WTC11 (cell line): ENCODE measurements at regions not wholly inside any gene's neighbourhood (a gene's known extent, or its start where the extent isn't known, plus 50 kb on each side); places are given as distances from the start of the nearest gene placed in this dataset.

Experiments used
- ATAC-seq: fragments of 200-7000 bp; cut with Tn5 transposase; 2 replicates; pipeline ENCODE4 v1.10.0; 2021; ENCODE audit warnings: mild to moderate bottlenecking, moderate library complexity
- CTCF ChIA-PET: fragments of 300-600 bp; sonication (Branson Sonifier 250); formaldehyde crosslinking; loops from one replicate; lab custom pipeline; 2021; ENCODE audit warnings: antibody characterized with exemption; lab: Charles Lee
- POLR2A ChIA-PET: fragments of 350-600 bp; sonication (Branson Sonifier 250); formaldehyde crosslinking; loops from one replicate; lab custom pipeline; 2021; ENCODE audit warnings: antibody characterized with exemption; lab: Charles Lee
- DNase-seq: peaks from one replicate; pipeline ENCODE4 v3.0.0; 2021; ENCODE audit warnings: low spot score
- H3K27ac Mint-ChIP-seq: 2 replicates; pipeline ENCODE4 v1.8.0; 2021; ENCODE audit warnings: mixed read lengths
- H3K27me3 Mint-ChIP-seq: 2 replicates; pipeline ENCODE4 v1.8.0; 2021; ENCODE audit warnings: low read depth, mild to moderate bottlenecking, moderate library complexity, mixed read lengths
- H3K36me3 Mint-ChIP-seq: 2 replicates; pipeline ENCODE4 v1.8.0; 2021; ENCODE audit warnings: mixed read lengths
- H3K4me1 Mint-ChIP-seq: 2 replicates; pipeline ENCODE4 v1.8.0; 2022; ENCODE audit warnings: mixed read lengths
- H3K4me3 Mint-ChIP-seq: 2 replicates; pipeline ENCODE4 v1.8.0; 2021; ENCODE audit warnings: mild to moderate bottlenecking, moderate library complexity, mixed read lengths
- H3K9me3 Mint-ChIP-seq: 2 replicates; pipeline ENCODE4 v1.8.0; 2021; ENCODE audit warnings: mixed read lengths
- CREM ChIP-seq: sonication (generic); formaldehyde crosslinking; IDR thresholded peaks from 2 replicates; pipeline ENCODE4 v1.8.1; 2022; ENCODE audit warnings: mild to moderate bottlenecking, missing genetic modification reagents, moderate library complexity
- EMX1 ChIP-seq: fragments of 250-450 bp; sonication (Bioruptor Pico); IDR thresholded peaks from 2 replicates; pipeline ENCODE4 v1.8.0; 2021; ENCODE audit warnings: mild to moderate bottlenecking
- FOXP1 ChIP-seq: sonication (generic); formaldehyde crosslinking; IDR thresholded peaks from 2 replicates; pipeline ENCODE4 v1.8.0; 2022; ENCODE audit warnings: missing genetic modification reagents, mild to moderate bottlenecking, moderate library complexity, borderline replicate concordance
- KAT7 ChIP-seq: sonication (generic); formaldehyde crosslinking; IDR thresholded peaks from 2 replicates; pipeline ENCODE4 v1.8.1; 2023; ENCODE audit warnings: missing genetic modification reagents, mild to moderate bottlenecking, borderline replicate concordance
- MYBL2 ChIP-seq: sonication (generic); formaldehyde crosslinking; IDR thresholded peaks from 2 replicates; pipeline ENCODE4 v1.8.1; 2023; ENCODE audit warnings: mild to moderate bottlenecking, moderate library complexity, missing genetic modification reagents
- NFYB ChIP-seq: sonication (generic); formaldehyde crosslinking; conservative IDR thresholded peaks from 2 replicates; pipeline ENCODE4 v1.8.0; 2022; ENCODE audit warnings: low read depth, missing genetic modification reagents
- NR1H2 ChIP-seq: sonication (generic); formaldehyde crosslinking; IDR thresholded peaks from 2 replicates; pipeline ENCODE4 v1.9.0; 2021; ENCODE audit warnings: mild to moderate bottlenecking, moderate library complexity, missing genetic modification reagents
- RELA ChIP-seq: sonication (generic); formaldehyde crosslinking; IDR thresholded peaks from 2 replicates; pipeline ENCODE4 v1.8.1; 2022; ENCODE audit warnings: missing genetic modification reagents, mild to moderate bottlenecking, borderline replicate concordance
- SP1 ChIP-seq: sonication (generic); formaldehyde crosslinking; conservative IDR thresholded peaks from 2 replicates; pipeline ENCODE4 v1.8.1; 2022; ENCODE audit warnings: missing genetic modification reagents
- TEAD4 ChIP-seq: sonication (generic); formaldehyde crosslinking; IDR thresholded peaks from 2 replicates; pipeline ENCODE4 v1.8.0; 2022; ENCODE audit warnings: mild to moderate bottlenecking, missing genetic modification reagents
- ZNF263 ChIP-seq: sonication (generic); formaldehyde crosslinking; IDR thresholded peaks from 2 replicates; pipeline ENCODE4 v1.8.1; 2022; ENCODE audit warnings: low read depth, mild to moderate bottlenecking, moderate library complexity, missing genetic modification reagents
- ZNF416 ChIP-seq: fragments of 250-450 bp; sonication (Bioruptor Pico); IDR thresholded peaks from 2 replicates; pipeline ENCODE4 v1.9.0; 2021; ENCODE audit warnings: mild to moderate bottlenecking, inconsistent platforms
- TF ChIP-seq, protein P1 (sequence below): fragments of 200-600 bp; IDR thresholded peaks from 2 replicates; pipeline ENCODE4 v1.8.0; 2022; ENCODE audit warnings: antibody characterized with exemption
- TF ChIP-seq, protein P2 (sequence below): sonication (generic); formaldehyde crosslinking; conservative IDR thresholded peaks from 2 replicates; pipeline ENCODE4 v1.8.1; 2023; ENCODE audit warnings: mild to moderate bottlenecking, low read depth, missing genetic modification reagents, moderate library complexity
- TF ChIP-seq, protein P3 (sequence below): fragments of 250-450 bp; sonication (Bioruptor Pico); IDR thresholded peaks from 2 replicates; pipeline ENCODE4 v1.9.0; 2021; ENCODE audit warnings: moderate library complexity, mild to moderate bottlenecking, inconsistent platforms, borderline replicate concordance
- TF ChIP-seq, protein P4 (sequence below): fragments of 250-450 bp; sonication (Bioruptor Pico); IDR thresholded peaks from 2 replicates; pipeline ENCODE4 v1.8.0; 2021; ENCODE audit warnings: mild to moderate bottlenecking
- TF ChIP-seq, protein P5 (sequence below): sonication (generic); formaldehyde crosslinking; IDR thresholded peaks from 2 replicates; pipeline ENCODE4 v1.8.1; 2022; ENCODE audit warnings: low read depth, missing genetic modification reagents, borderline replicate concordance
- TF ChIP-seq, protein P6 (sequence below): sonication (generic); formaldehyde crosslinking; IDR thresholded peaks from 2 replicates; pipeline ENCODE4 v1.8.1; 2023; ENCODE audit warnings: mild to moderate bottlenecking, missing genetic modification reagents, moderate library complexity

DNA sequence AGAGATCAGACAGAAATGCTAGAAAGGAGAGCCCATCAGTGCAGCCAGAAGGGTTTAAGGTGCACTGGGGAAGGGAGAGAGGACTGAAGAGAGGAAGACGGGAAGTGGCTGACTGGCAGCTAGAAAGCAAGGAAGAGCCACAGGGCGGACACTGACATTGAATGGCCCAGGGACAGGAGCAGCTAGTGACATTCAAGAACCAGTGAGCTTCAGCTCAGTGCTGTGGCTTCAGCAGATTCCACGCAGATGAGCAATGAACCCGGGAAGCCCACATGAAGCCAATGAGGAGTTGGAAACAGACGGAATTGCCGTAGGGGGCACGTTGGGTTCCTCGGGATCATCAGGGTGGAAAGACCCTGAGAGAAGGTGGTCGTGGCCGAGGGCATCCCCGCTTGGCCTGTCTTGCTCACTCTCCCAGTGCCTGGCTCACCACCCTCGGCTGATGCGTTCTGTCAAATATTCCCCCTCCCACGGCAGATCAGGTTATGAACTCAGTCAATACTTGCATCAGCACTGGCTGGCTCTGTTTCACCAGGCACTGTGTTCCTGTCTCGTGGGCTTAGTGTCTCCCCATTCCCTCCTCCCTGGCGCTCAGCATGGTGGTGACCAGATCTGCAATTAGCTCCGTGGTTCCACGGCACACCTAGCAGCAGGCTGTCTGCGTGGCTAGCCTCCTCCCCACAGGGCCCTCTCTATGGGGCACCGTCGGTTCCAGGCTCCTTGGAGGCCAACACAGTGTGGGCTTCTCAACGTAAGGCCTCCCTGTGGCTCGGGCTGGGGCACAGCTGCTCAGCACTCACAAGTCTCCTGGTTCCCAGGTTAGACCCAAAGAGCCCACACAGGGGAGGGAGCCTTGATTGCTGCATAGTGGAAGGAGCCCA lies 145.5 kb downstream of the TRIM29 start:
- H3K4me3 Mint-ChIP-seq = no peak overlapping the region
- peaks cover 9% of the 10 kb centered on the region for H3K27me3 Mint-ChIP-seq
- H3K36me3 Mint-ChIP-seq = no peaks in the 10 kb centered on the region
- no peak for ATAC-seq
- no peaks in the 10 kb centered on the region for H3K9me3 Mint-ChIP-seq
- H3K4me1 Mint-ChIP-seq = peaks cover 18% of the 10 kb centered on the region
- TF ChIP-seq KAT7 (CRISPR knock-in tag) = no peak
- TF ChIP-seq, protein P1, sequence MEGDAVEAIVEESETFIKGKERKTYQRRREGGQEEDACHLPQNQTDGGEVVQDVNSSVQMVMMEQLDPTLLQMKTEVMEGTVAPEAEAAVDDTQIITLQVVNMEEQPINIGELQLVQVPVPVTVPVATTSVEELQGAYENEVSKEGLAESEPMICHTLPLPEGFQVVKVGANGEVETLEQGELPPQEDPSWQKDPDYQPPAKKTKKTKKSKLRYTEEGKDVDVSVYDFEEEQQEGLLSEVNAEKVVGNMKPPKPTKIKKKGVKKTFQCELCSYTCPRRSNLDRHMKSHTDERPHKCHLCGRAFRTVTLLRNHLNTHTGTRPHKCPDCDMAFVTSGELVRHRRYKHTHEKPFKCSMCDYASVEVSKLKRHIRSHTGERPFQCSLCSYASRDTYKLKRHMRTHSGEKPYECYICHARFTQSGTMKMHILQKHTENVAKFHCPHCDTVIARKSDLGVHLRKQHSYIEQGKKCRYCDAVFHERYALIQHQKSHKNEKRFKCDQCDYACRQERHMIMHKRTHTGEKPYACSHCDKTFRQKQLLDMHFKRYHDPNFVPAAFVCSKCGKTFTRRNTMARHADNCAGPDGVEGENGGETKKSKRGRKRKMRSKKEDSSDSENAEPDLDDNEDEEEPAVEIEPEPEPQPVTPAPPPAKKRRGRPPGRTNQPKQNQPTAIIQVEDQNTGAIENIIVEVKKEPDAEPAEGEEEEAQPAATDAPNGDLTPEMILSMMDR = no peak
- TF ChIP-seq RELA (CRISPR knock-in tag) = no peak
- no peak for TF ChIP-seq NFYB (CRISPR knock-in tag)
- TF ChIP-seq, protein P2, sequence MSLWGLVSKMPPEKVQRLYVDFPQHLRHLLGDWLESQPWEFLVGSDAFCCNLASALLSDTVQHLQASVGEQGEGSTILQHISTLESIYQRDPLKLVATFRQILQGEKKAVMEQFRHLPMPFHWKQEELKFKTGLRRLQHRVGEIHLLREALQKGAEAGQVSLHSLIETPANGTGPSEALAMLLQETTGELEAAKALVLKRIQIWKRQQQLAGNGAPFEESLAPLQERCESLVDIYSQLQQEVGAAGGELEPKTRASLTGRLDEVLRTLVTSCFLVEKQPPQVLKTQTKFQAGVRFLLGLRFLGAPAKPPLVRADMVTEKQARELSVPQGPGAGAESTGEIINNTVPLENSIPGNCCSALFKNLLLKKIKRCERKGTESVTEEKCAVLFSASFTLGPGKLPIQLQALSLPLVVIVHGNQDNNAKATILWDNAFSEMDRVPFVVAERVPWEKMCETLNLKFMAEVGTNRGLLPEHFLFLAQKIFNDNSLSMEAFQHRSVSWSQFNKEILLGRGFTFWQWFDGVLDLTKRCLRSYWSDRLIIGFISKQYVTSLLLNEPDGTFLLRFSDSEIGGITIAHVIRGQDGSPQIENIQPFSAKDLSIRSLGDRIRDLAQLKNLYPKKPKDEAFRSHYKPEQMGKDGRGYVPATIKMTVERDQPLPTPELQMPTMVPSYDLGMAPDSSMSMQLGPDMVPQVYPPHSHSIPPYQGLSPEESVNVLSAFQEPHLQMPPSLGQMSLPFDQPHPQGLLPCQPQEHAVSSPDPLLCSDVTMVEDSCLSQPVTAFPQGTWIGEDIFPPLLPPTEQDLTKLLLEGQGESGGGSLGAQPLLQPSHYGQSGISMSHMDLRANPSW (CRISPR knock-in tag) = no peak
- no peak for TF ChIP-seq EMX1
- TF ChIP-seq FOXP1 = no peak
- TF ChIP-seq, protein P3, sequence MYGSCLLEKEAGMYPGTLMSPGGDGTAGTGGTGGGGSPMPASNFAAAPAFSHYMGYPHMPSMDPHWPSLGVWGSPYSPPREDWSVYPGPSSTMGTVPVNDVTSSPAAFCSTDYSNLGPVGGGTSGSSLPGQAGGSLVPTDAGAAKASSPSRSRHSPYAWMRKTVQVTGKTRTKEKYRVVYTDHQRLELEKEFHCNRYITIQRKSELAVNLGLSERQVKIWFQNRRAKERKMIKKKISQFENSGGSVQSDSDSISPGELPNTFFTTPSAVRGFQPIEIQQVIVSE = no peak
- no peak for TF ChIP-seq SP1
- TF ChIP-seq NR1H2 (CRISPR knock-in tag) = no peak
- TF ChIP-seq MYBL2 = no peak
- TF ChIP-seq, protein P4, sequence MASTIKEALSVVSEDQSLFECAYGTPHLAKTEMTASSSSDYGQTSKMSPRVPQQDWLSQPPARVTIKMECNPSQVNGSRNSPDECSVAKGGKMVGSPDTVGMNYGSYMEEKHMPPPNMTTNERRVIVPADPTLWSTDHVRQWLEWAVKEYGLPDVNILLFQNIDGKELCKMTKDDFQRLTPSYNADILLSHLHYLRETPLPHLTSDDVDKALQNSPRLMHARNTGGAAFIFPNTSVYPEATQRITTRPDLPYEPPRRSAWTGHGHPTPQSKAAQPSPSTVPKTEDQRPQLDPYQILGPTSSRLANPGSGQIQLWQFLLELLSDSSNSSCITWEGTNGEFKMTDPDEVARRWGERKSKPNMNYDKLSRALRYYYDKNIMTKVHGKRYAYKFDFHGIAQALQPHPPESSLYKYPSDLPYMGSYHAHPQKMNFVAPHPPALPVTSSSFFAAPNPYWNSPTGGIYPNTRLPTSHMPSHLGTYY = no peak
- no peak for TF ChIP-seq TEAD4 (CRISPR knock-in tag)
- TF ChIP-seq ZNF263 = no peak
- TF ChIP-seq CREM (CRISPR knock-in tag) = no peak
- no peak for TF ChIP-seq ZNF416 (CRISPR knock-in tag)
- TF ChIP-seq, protein P5, sequence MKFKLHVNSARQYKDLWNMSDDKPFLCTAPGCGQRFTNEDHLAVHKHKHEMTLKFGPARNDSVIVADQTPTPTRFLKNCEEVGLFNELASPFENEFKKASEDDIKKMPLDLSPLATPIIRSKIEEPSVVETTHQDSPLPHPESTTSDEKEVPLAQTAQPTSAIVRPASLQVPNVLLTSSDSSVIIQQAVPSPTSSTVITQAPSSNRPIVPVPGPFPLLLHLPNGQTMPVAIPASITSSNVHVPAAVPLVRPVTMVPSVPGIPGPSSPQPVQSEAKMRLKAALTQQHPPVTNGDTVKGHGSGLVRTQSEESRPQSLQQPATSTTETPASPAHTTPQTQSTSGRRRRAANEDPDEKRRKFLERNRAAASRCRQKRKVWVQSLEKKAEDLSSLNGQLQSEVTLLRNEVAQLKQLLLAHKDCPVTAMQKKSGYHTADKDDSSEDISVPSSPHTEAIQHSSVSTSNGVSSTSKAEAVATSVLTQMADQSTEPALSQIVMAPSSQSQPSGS (CRISPR knock-in tag) = no peak
- POLR2A ChIA-PET = interaction anchor here (0.5 to 0.6 kb wide), 2 partner anchors 15 to 177 kb away, joined by 3 read pairs; no protein-coding TSS in a partner anchor
- CTCF ChIA-PET = interaction anchor here (1.0 kb wide), 1 partner anchor 87 kb away, joined by 3 read pairs; no protein-coding TSS in a partner anchor
- DNase-seq = no peak
- no peak overlapping the region; the same call in 1 of the 2 replicates for H3K27ac Mint-ChIP-seq

DNA sequence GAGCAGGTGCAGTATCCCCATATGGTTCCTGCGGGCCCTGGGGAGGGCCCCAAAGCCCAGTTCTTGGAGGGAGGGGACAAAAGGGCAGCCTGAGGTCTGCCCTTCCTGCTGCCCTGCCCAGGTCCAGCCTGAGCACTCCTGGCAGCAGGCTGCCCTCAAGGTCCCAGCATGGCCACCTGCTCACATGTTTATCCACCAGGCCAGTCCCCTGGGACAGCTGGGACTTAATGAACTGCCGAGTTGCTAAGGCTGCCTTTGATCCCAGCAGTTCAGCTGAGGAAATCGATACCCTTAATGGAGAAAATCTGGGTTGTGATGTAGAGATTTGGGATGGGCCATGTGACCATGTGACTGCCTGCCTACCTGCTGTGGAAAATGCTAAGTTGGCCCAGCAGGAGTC lies 146.2 kb downstream of the TRIM29 start:
- Mint-ChIP-seq H3K9me3 (no peaks in the 10 kb centered on the region), H3K27me3 (peaks cover 9% of the 10 kb centered on the region), H3K36me3 (no peaks in the 10 kb centered on the region), H3K4me1 (peaks cover 18% of the 10 kb centered on the region), H3K4me3 (no peak overlapping the region), H3K27ac (no peak overlapping the region)
- ChIA-PET CTCF (interaction anchor here (1.0 to 2.2 kb wide), 2 partner anchors 88 to 116 kb away, joined by 3 to 9 read pairs; no protein-coding TSS in a partner anchor), POLR2A (interaction anchor here (0.5 kb wide), 1 partner anchor 15 kb away, joined by 3 read pairs; no protein-coding TSS in a partner anchor)
- ATAC-seq (no peak), DNase-seq (no peak)
- TF ChIP-seq, protein P5 (CRISPR knock-in tag) = no peak
- TF ChIP-seq, protein P6, sequence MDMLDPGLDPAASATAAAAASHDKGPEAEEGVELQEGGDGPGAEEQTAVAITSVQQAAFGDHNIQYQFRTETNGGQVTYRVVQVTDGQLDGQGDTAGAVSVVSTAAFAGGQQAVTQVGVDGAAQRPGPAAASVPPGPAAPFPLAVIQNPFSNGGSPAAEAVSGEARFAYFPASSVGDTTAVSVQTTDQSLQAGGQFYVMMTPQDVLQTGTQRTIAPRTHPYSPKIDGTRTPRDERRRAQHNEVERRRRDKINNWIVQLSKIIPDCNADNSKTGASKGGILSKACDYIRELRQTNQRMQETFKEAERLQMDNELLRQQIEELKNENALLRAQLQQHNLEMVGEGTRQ (CRISPR knock-in tag) = peak; percentile 62
- TF ChIP-seq CREM (CRISPR knock-in tag) = no peak
